ENCODE measurements at regions not wholly inside any gene's neighbourhood (a gene's known extent, or its start where the extent isn't known, plus 50 kb on each side); places are given as distances from the start of the nearest gene placed in this dataset.

DNA sequence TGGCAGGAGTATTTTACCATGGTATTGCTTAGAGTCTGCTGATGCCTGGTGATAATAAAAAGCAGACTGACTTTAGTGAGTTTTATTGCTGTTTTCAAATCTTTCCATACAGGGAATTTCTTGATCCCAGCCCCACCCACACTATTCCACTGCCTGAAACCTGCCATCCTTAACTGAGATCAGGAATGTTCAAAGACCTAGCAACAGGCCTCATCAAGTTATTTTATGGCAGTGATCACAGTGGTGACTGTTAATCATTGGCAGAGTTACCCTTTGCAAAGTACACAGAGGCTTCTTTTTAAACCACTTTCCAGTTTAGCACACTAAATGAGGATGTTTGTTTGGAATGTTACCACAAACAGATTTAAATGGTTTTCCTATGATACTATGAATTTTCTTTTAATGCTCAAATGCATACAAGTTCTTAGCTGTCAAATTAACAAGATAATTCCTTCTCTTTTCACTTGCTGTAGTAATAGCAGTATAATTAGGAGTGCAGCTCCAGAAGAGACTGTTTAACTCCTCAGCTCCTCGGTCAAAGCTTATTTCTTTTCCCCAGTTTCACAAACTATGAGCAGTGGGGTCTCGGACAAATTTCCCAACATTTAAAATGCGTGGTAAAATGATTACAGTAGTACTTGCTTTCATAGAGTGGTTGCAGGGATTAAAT lies 69.9 kb upstream of the USP25 start:
- Histone ChIP-seq H4K20me1 (ENCODE audit: insufficient read depth, low read length) (no peaks in the 10 kb centered on the region), H3K36me3 (replicated peaks in 1 of 2; ENCODE audit: control insufficient read depth in 1 of 2, insufficient read depth in 2 of 2, low read length in 2 of 2) (no peaks in the 10 kb centered on the region), H3K4me1 (ENCODE audit: control insufficient read depth in 1 of 2, insufficient read depth in 2 of 2, low read length in 2 of 2) (no peaks in the 10 kb centered on the region), H3K9me3 (replicated peaks in 1 of 2; ENCODE audit: control insufficient read depth in 1 of 2, insufficient read depth in 1 of 2, low read length in 2 of 2) (no peaks in the 10 kb centered on the region), H3K4me3 (replicated peaks in 1 of 3; ENCODE audit: low read depth in 2 of 3, low read length in 3 of 3) (no peak overlapping the region), H3K27me3 (ENCODE audit: control insufficient read depth in 2 of 2, insufficient read depth in 2 of 2, low read length in 2 of 2) (no peaks in the 10 kb centered on the region), H3K79me2 (ENCODE audit: insufficient read depth, low read length) (no peaks in the 10 kb centered on the region), H3K9ac (ENCODE audit: insufficient read depth, low read length, poor library complexity, severe bottlenecking) (no peak overlapping the region), H2AFZ (ENCODE audit: insufficient read depth, low read depth, low read length, poor library complexity, severe bottlenecking) (no peak overlapping the region), H3K4me2 (replicated peaks; ENCODE audit: extremely low read depth, low read length, poor library complexity, severe bottlenecking) (no peak overlapping the region), H3K27ac (ENCODE audit: low read depth in 1 of 2, low read length in 2 of 2) (no peak overlapping the region)
- no peak overlapping the region for H3K27ac Mint-ChIP-seq
- H3K4me3 Mint-ChIP-seq: no peak overlapping the region
- no CpG with 5 or more reads among the region's 3 CpGs for WGBS (ENCODE audit: insufficient coverage)
- TF ChIP-seq CTCF (IDR thresholded peaks at IDR 0.05): no peak
- peaks cover 0 to 7% (median 4%) of the 10 kb centered on the region in 7 donors for H3K9me3 Mint-ChIP-seq
- no peaks in the 10 kb centered on the region for H3K36me3 Mint-ChIP-seq
- H3K4me1 Mint-ChIP-seq: no peaks in the 10 kb centered on the region
- intact Hi-C loops (cut with micrococcal nuclease): no loop called here
- peaks cover 0 to 2% (median 0%) of the 10 kb centered on the region in 3 donors for H3K27me3 Mint-ChIP-seq (ENCODE audit: low read depth in 3 of 3)
- no peak for DNase-seq

DNA sequence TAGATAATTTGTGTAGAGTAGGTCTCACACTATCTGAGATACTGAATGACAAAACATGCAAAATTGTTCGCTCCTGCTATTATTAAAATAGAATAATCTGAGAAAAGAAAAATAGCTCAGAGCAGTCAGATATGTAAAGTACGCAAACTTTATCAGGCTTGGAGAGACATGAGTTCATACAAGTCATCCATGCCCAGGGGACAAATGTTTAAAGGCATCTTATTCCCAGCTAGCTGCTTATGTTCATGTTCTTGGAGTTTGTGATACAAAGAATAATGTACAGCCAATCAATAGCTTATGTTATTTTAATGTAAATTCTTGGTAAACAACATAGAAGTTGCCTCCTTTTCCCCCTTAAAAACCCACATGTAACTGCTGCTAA lies 69.4 kb upstream of the USP25 start:
- Mint-ChIP-seq H3K4me1 (no peaks in the 10 kb centered on the region), H3K27ac (no peak overlapping the region), H3K27me3 (ENCODE audit: low read depth in 3 of 3) (peaks cover 0 to 2% (median 0%) of the 10 kb centered on the region in 3 donors), H3K4me3 (no peak overlapping the region), H3K36me3 (no peaks in the 10 kb centered on the region), H3K9me3 (peaks cover 0 to 7% (median 3%) of the 10 kb centered on the region in 7 donors)
- no peak overlapping the region for H3K9ac ChIP-seq (ENCODE audit: insufficient read depth, low read length, poor library complexity, severe bottlenecking)
- H3K4me2 ChIP-seq (replicated peaks; ENCODE audit: extremely low read depth, low read length, poor library complexity, severe bottlenecking): no peak overlapping the region
- H3K27me3 ChIP-seq (ENCODE audit: control insufficient read depth in 2 of 2, insufficient read depth in 2 of 2, low read length in 2 of 2): no peaks in the 10 kb centered on the region
- no CpG with 5 or more reads among the region's 2 CpGs for WGBS (ENCODE audit: insufficient coverage)
- no peaks in the 10 kb centered on the region for H3K36me3 ChIP-seq (replicated peaks in 1 of 2; ENCODE audit: control insufficient read depth in 1 of 2, insufficient read depth in 2 of 2, low read length in 2 of 2)
- no peaks in the 10 kb centered on the region for H3K9me3 ChIP-seq (replicated peaks in 1 of 2; ENCODE audit: control insufficient read depth in 1 of 2, insufficient read depth in 1 of 2, low read length in 2 of 2)
- H3K4me1 ChIP-seq (ENCODE audit: control insufficient read depth in 1 of 2, insufficient read depth in 2 of 2, low read length in 2 of 2): no peaks in the 10 kb centered on the region
- H3K27ac ChIP-seq (ENCODE audit: low read depth in 1 of 2, low read length in 2 of 2): no peak overlapping the region
- H2AFZ ChIP-seq (ENCODE audit: insufficient read depth, low read depth, low read length, poor library complexity, severe bottlenecking): no peak overlapping the region
- no peak for DNase-seq
- no peak for TF ChIP-seq CTCF (IDR thresholded peaks at IDR 0.05)
- H3K4me3 ChIP-seq (replicated peaks in 1 of 3; ENCODE audit: low read depth in 2 of 3, low read length in 3 of 3): no peak overlapping the region
- intact Hi-C loops (cut with micrococcal nuclease): no loop called here
- no peaks in the 10 kb centered on the region for H4K20me1 ChIP-seq (ENCODE audit: insufficient read depth, low read length)
- no peaks in the 10 kb centered on the region for H3K79me2 ChIP-seq (ENCODE audit: insufficient read depth, low read length)

Measured in CD14-positive monocyte (primary cell).